ENCODE measurements at regions not wholly inside any gene's neighbourhood (a gene's known extent, or its start where the extent isn't known, plus 50 kb on each side); places are given as distances from the start of the nearest gene placed in this dataset.

- TF ChIP-seq FOS (IDR thresholded peaks at IDR 0.05; ENCODE audit: borderline replicate concordance, insufficient read depth, low read length) (no peak), POLR2AphosphoS5 (IDR thresholded peaks at IDR 0.05; ENCODE audit: insufficient read depth, low read depth, low read length) (no peak), EZH2 (IDR thresholded peaks at IDR 0.05; ENCODE audit: borderline replicate concordance, low read depth, low read length, severe bottlenecking) (no peak), MYC (IDR thresholded peaks at IDR 0.05; ENCODE audit: low read depth, low read length) (no peak), JUN (IDR thresholded peaks at IDR 0.05; ENCODE audit: borderline replicate concordance, insufficient read depth, insufficient read length, low read depth) (no peak), GATA2 (IDR thresholded peaks at IDR 0.05; ENCODE audit: insufficient read depth, insufficient read length, low read depth, low read length) (no peak)
- H3K9ac ChIP-seq (replicated peaks; ENCODE audit: extremely low read depth, insufficient read depth, low read length) = no peak overlapping the region
- H3K4me3 ChIP-seq (replicated peaks in 1 of 3; ENCODE audit: insufficient read depth in 1 of 3, low read depth in 1 of 3, low read length in 3 of 3) = no peak overlapping the region
- H3K9me1 ChIP-seq (replicated peaks; ENCODE audit: control insufficient read depth, extremely low read depth, insufficient read depth, low read length) = no peaks in the 10 kb centered on the region
- no peak overlapping the region for H3K4me2 ChIP-seq (ENCODE audit: insufficient read depth, low read length)
- no peaks in the 10 kb centered on the region for H3K9me3 ChIP-seq (replicated peaks; ENCODE audit: control insufficient read depth, insufficient read depth, low read length)
- no peaks in the 10 kb centered on the region for H3K79me2 ChIP-seq (ENCODE audit: control insufficient read depth, insufficient read depth, low read length)
- dilution Hi-C loops (cut with MboI; ENCODE audit: extremely low pct_ligation_motif_present, low sequenced_read_pairs) (no loop called here), intact Hi-C loops (cut with micrococcal nuclease) (no loop called here)
- DNase-seq (ENCODE audit: low read depth, low spot score) (no peak), FAIRE-seq (no peak)
- no peak overlapping the region for H2AFZ ChIP-seq (ENCODE audit: low read depth, low read length)
- H3K36me3 ChIP-seq (ENCODE audit: control insufficient read depth in 2 of 2, extremely low read depth in 1 of 2, insufficient read depth in 2 of 2, low read length in 2 of 2) = no peaks in the 10 kb centered on the region
- H3K27me3 ChIP-seq (ENCODE audit: control insufficient read depth in 2 of 2, insufficient read depth in 2 of 2, low read length in 2 of 2) = no peaks in the 10 kb centered on the region
- POLR2A ChIA-PET = no interaction called here
- no peaks in the 10 kb centered on the region for H3K4me1 ChIP-seq (ENCODE audit: control insufficient read depth, extremely low read depth, insufficient read depth, low read length)
- H3K27ac ChIP-seq (ENCODE audit: insufficient read depth, low read depth, low read length) = no peak overlapping the region
- no TSS peak for BruUV-seq (replicated peaks)
- CTCF ChIA-PET = interaction anchor here (1.7 kb wide), 1 partner anchor 11 kb away, joined by 5 read pairs; no protein-coding TSS in a partner anchor
- H4K20me1 ChIP-seq (replicated peaks; ENCODE audit: control insufficient read depth, extremely low read depth, insufficient read depth, low read length) = no peaks in the 10 kb centered on the region
These were observed 121.7 kb upstream of the MARCKS start for GRCh38 chr6:113735491-113735890.

- Histone ChIP-seq H3K36me3 (ENCODE audit: control insufficient read depth in 2 of 2, extremely low read depth in 1 of 2, insufficient read depth in 2 of 2, low read length in 2 of 2) (no peaks in the 10 kb centered on the region), H3K9me3 (replicated peaks; ENCODE audit: control insufficient read depth, insufficient read depth, low read length) (no peaks in the 10 kb centered on the region), H2AFZ (ENCODE audit: low read depth, low read length) (no peak overlapping the region), H3K9me1 (replicated peaks; ENCODE audit: control insufficient read depth, extremely low read depth, insufficient read depth, low read length) (no peaks in the 10 kb centered on the region), H3K79me2 (ENCODE audit: control insufficient read depth, insufficient read depth, low read length) (no peaks in the 10 kb centered on the region), H3K4me1 (ENCODE audit: control insufficient read depth, extremely low read depth, insufficient read depth, low read length) (no peaks in the 10 kb centered on the region), H3K9ac (replicated peaks; ENCODE audit: extremely low read depth, insufficient read depth, low read length) (no peak overlapping the region), H3K27ac (ENCODE audit: insufficient read depth, low read depth, low read length) (no peak overlapping the region), H3K4me2 (ENCODE audit: insufficient read depth, low read length) (no peak overlapping the region), H4K20me1 (replicated peaks; ENCODE audit: control insufficient read depth, extremely low read depth, insufficient read depth, low read length) (no peaks in the 10 kb centered on the region), H3K4me3 (replicated peaks in 1 of 3; ENCODE audit: insufficient read depth in 1 of 3, low read depth in 1 of 3, low read length in 3 of 3) (no peak overlapping the region), H3K27me3 (ENCODE audit: control insufficient read depth in 2 of 2, insufficient read depth in 2 of 2, low read length in 2 of 2) (no peaks in the 10 kb centered on the region)
- FAIRE-seq (no peak), DNase-seq (ENCODE audit: low read depth, low spot score) (no peak)
- no TSS peak for BruUV-seq (replicated peaks)
- ChIA-PET POLR2A (no interaction called here), CTCF (no interaction called here)
- dilution Hi-C loops (cut with MboI; ENCODE audit: extremely low pct_ligation_motif_present, low sequenced_read_pairs) (no loop called here), intact Hi-C loops (cut with micrococcal nuclease) (no loop called here)
- no peak for TF ChIP-seq MAX (IDR thresholded peaks at IDR 0.05; ENCODE audit: insufficient read depth, insufficient read length)
- no peak for TF ChIP-seq GATA2 (IDR thresholded peaks at IDR 0.05; ENCODE audit: insufficient read depth, insufficient read length, low read depth, low read length)
- TF ChIP-seq EZH2 (IDR thresholded peaks at IDR 0.05; ENCODE audit: borderline replicate concordance, low read depth, low read length, severe bottlenecking) = no peak
- TF ChIP-seq CTCF (IDR thresholded peaks at IDR 0.05; ENCODE audit: extremely low read depth in 1 of 2, insufficient read depth in 1 of 2, low read depth in 1 of 2, low read length in 2 of 2) = no peak
- no peak for TF ChIP-seq JUN (IDR thresholded peaks at IDR 0.05; ENCODE audit: borderline replicate concordance, insufficient read depth, insufficient read length, low read depth)
- no peak for TF ChIP-seq POLR2AphosphoS5 (IDR thresholded peaks at IDR 0.05; ENCODE audit: insufficient read depth, low read depth, low read length)
- no peak for TF ChIP-seq FOS (IDR thresholded peaks at IDR 0.05; ENCODE audit: borderline replicate concordance, insufficient read depth, low read length)
- no peak for TF ChIP-seq POLR2A (IDR thresholded peaks at IDR 0.05; ENCODE audit: low read depth, low read length)
- no peak for TF ChIP-seq MYC (IDR thresholded peaks at IDR 0.05; ENCODE audit: low read depth, low read length)
These were observed 120.2 kb upstream of the MARCKS start for GRCh38 chr6:113736978-113737377.

All from endothelial cell of umbilical vein (primary cell).